KMS-11 (cell line): ENCODE measurements at regions not wholly inside any gene's neighbourhood (a gene's known extent, or its start where the extent isn't known, plus 50 kb on each side); places are given as distances from the start of the nearest gene placed in this dataset.

Experiments used
- H2AFZ ChIP-seq: fragments of 200-600 bp; sonication (generic); 2 replicates; pipeline ENCODE4 v1.6.1; 2016; ENCODE audit warnings: antibody characterized with exemption, mixed run types, low read depth
- H3K27ac ChIP-seq: fragments of 200-600 bp; sonication (generic); 2 replicates; pipeline ENCODE4 v1.6.1; 2016; ENCODE audit warnings: mild to moderate bottlenecking, mixed run types
- H3K27me3 ChIP-seq: fragments of 200-600 bp; sonication (generic); 2 replicates; pipeline ENCODE4 v1.6.1; 2017; ENCODE audit warnings: mild to moderate bottlenecking, low read depth, mixed run types, moderate library complexity; ENCODE audit not compliant: insufficient read depth
- H3K36me3 ChIP-seq: fragments of 200-600 bp; sonication (generic); 2 replicates; pipeline ENCODE4 v1.6.1; 2017; ENCODE audit warnings: mild to moderate bottlenecking, mixed run types; ENCODE audit not compliant: insufficient read depth
- H3K4me1 ChIP-seq: fragments of 200-600 bp; sonication (generic); 2 replicates; pipeline ENCODE4 v1.6.1; 2016; ENCODE audit warnings: mild to moderate bottlenecking, low read depth, mixed run types; ENCODE audit not compliant: poor library complexity, severe bottlenecking
- H3K4me2 ChIP-seq: fragments of 200-600 bp; sonication (generic); 2 replicates; pipeline ENCODE4 v1.7.0; 2016; ENCODE audit warnings: mild to moderate bottlenecking, mixed run types
- H3K4me3 ChIP-seq: fragments of 200-600 bp; sonication (generic); IDR thresholded peaks from 2 replicates; pipeline ENCODE4 v1.6.1; 2017; ENCODE audit warnings: low read depth, low read length, mixed read lengths; ENCODE audit not compliant: insufficient read depth
- H3K79me2 ChIP-seq: fragments of 200-600 bp; sonication (generic); 2 replicates; pipeline ENCODE4 v1.6.1; 2016; ENCODE audit warnings: low read depth, mixed run types; ENCODE audit not compliant: insufficient read depth
- H3K9ac ChIP-seq: fragments of 200-600 bp; sonication (generic); 2 replicates; pipeline ENCODE4 v1.6.1; 2016; ENCODE audit warnings: mild to moderate bottlenecking, mixed run types
- H4K20me1 ChIP-seq: fragments of 200-600 bp; sonication (generic); 2 replicates; pipeline ENCODE4 v1.6.1; 2016; ENCODE audit warnings: mild to moderate bottlenecking, mixed run types; ENCODE audit not compliant: insufficient read depth
- TF ChIP-seq, protein P1 (sequence below): fragments of 200-600 bp; sonication (generic); conservative IDR thresholded peaks from 2 replicates; pipeline ENCODE4 v1.6.1; 2017; ENCODE audit warnings: low read depth, mild to moderate bottlenecking, antibody characterized with exemption, low read length, moderate library complexity, mixed read lengths

DNA sequence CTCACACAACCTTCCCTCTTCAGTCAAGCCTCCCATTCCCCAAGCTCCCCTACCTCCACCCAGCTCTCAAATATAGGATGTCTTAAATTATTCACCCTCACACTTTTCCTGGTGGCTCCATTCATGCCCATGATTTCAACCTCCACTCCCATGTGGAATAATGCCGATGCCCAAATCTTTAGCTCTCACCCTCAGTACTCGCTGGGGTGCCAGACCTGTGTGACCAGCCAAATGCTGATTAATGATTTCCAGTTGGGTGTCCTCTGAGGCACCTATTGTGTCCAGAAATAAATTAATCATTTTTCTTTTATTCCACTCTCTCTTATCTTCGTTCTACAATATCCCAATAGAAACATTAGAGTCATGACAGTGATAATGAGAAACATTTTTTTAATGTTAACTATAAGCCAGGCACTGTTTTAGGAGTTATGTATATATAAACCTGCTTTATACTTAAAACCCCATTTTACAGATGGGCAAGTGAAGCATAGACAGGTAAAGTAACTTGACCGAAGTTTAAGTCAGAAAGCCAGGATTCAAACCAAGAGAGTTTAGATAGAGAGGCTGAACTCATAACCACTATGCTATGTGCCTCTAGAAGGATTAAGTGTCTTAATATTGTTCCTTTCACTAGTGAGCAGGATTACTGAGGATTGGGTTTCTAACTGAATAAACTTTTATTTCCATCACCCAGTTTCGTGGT is 209.7 kb downstream of the DUSP10 start:
- Histone ChIP-seq H3K36me3 (no peaks in the 10 kb centered on the region), H3K4me1 (no peaks in the 10 kb centered on the region), H3K4me3 (no peak overlapping the region), H2AFZ (no peak overlapping the region), H3K4me2 (no peak overlapping the region), H3K9ac (no peak overlapping the region), H3K27me3 (no peaks in the 10 kb centered on the region), H4K20me1 (no peaks in the 10 kb centered on the region), H3K27ac (no peak overlapping the region), H3K79me2 (no peaks in the 10 kb centered on the region)
- TF ChIP-seq, protein P1, sequence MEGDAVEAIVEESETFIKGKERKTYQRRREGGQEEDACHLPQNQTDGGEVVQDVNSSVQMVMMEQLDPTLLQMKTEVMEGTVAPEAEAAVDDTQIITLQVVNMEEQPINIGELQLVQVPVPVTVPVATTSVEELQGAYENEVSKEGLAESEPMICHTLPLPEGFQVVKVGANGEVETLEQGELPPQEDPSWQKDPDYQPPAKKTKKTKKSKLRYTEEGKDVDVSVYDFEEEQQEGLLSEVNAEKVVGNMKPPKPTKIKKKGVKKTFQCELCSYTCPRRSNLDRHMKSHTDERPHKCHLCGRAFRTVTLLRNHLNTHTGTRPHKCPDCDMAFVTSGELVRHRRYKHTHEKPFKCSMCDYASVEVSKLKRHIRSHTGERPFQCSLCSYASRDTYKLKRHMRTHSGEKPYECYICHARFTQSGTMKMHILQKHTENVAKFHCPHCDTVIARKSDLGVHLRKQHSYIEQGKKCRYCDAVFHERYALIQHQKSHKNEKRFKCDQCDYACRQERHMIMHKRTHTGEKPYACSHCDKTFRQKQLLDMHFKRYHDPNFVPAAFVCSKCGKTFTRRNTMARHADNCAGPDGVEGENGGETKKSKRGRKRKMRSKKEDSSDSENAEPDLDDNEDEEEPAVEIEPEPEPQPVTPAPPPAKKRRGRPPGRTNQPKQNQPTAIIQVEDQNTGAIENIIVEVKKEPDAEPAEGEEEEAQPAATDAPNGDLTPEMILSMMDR = no peak

DNA sequence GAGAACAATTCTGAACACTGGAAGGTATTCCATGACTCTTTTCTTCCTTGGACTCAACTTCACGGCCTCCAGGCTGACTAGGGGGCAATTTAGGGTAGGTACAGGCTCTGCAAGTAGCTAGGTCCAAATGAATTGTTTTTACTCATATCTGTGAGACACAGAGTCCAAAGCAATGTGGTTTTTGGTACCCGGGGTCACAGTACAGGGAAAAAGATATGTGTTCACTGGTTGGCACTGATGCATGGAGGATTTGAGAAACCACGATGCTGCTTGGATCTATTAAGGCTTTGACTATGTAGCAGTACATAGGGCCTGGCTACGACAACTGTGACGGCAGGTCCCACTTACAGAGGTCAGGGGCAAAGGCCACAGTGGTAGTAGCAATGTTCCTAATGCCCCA is 200.6 kb downstream of the DUSP10 start:
- Histone ChIP-seq H3K9ac (no peak overlapping the region), H3K27ac (no peak overlapping the region), H3K4me2 (no peak overlapping the region), H3K4me3 (no peak overlapping the region), H2AFZ (no peak overlapping the region), H3K79me2 (no peaks in the 10 kb centered on the region), H3K36me3 (no peaks in the 10 kb centered on the region), H3K4me1 (no peaks in the 10 kb centered on the region), H4K20me1 (no peaks in the 10 kb centered on the region), H3K27me3 (no peaks in the 10 kb centered on the region)
- TF ChIP-seq, protein P1 = no peak

DNA sequence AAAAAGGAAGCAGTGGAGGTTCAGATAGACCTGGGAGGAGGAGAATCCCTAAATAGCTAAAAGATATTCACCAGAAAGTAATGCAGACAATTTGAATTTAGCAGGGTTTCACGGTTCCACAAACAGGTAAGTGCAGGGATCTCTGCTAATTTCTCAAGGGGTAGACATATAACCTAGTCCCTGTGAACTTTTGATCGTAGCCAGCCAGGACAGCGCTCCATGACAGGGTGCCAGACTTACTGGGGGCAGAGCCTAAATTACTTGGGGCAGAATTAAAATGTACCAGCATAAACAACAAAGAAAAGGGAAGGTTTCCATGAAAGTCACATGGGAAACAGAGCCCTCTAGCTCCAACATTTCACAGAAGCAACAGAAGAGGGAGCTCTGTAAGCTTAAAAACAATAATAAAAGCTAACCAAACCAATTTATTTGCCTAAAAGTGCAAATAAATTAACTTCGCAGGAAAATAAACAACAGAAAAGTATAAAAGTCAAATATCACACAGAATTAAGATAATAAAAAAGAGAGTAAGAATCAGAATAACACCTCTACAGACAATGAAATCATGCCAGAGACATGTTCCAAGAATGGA is 198.3 kb downstream of the DUSP10 start:
- TF ChIP-seq, protein P1 = peak; percentile 29; the same call in 1 of the 2 replicates
- Histone ChIP-seq H4K20me1 (no peaks in the 10 kb centered on the region), H3K4me3 (no peak overlapping the region), H3K79me2 (no peaks in the 10 kb centered on the region), H3K9ac (no peak overlapping the region), H2AFZ (no peak overlapping the region), H3K27me3 (no peaks in the 10 kb centered on the region), H3K27ac (no peak overlapping the region), H3K4me1 (no peaks in the 10 kb centered on the region), H3K36me3 (no peaks in the 10 kb centered on the region), H3K4me2 (no peak overlapping the region)

DNA sequence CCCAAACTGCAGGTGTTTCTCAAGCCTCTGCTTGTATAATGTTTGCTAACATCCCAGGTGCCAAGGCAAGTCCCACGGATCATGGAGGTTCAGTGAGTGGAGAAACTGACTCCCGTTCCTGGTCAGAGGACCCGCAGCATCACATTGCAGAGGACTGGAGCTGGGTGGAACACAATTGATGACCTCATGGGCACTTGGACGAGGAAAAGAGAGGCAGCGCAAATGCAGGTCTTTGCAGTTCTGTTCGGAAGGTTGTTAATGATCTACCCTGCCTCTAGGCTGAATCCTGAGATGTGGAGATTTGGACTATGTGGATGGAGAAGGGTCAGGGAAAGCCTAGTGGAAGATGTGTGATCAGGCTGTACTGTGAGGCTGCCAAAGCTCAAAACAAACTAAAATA is 192.9 kb downstream of the DUSP10 start:
- Histone ChIP-seq H3K4me3 (no peak overlapping the region), H2AFZ (no peak overlapping the region), H3K4me2 (no peak overlapping the region), H3K27me3 (no peaks in the 10 kb centered on the region), H3K27ac (no peak overlapping the region), H3K4me1 (no peaks in the 10 kb centered on the region), H3K79me2 (no peaks in the 10 kb centered on the region), H3K9ac (no peak overlapping the region), H3K36me3 (no peaks in the 10 kb centered on the region), H4K20me1 (no peaks in the 10 kb centered on the region)
- TF ChIP-seq, protein P1 = no peak
